ENCODE measurements at regions not wholly inside any gene's neighbourhood (a gene's known extent, or its start where the extent isn't known, plus 50 kb on each side); places are given as distances from the start of the nearest gene placed in this dataset.

- intact Hi-C loops (cut with DNase I, micrococcal nuclease), result no loop called here
- no peak for DNase-seq
- ATAC-seq, result no peak
Measured at GRCh38 chr12:118741194-118741593, 240.1 kb upstream of the SRRM4 start.

- intact Hi-C loops (cut with DNase I, micrococcal nuclease), result no loop called here
- no peak for ATAC-seq
- DNase-seq, result no peak
Measured at GRCh38 chr12:118742431-118742830, 238.9 kb upstream of the SRRM4 start.

GRCh38 chr12:118743896-118744700, 237.2 kb upstream of the SRRM4 start:
- DNase-seq, result no peak
- ATAC-seq, result peak; percentile 48
- intact Hi-C loops (cut with DNase I, micrococcal nuclease), result no loop called here

- intact Hi-C loops (cut with DNase I, micrococcal nuclease), result no loop called here
- DNase-seq (no peak), ATAC-seq (no peak)
Measured at GRCh38 chr12:118746176-118746575, 235.2 kb upstream of the SRRM4 start.

- no peak for DNase-seq
- intact Hi-C loops (cut with DNase I, micrococcal nuclease), result no loop called here
- ATAC-seq, result no peak
Measured at GRCh38 chr12:118746960-118747359, 234.4 kb upstream of the SRRM4 start.

GRCh38 chr12:118747771-118748170, 233.6 kb upstream of the SRRM4 start:
- ATAC-seq (no peak), DNase-seq (no peak)
- intact Hi-C loops (cut with DNase I, micrococcal nuclease), result no loop called here

- DNase-seq, result no peak
- intact Hi-C loops (cut with DNase I, micrococcal nuclease), result no loop called here
- peak; percentile 37 for ATAC-seq
Measured at GRCh38 chr12:118748478-118749380, 232.6 kb upstream of the SRRM4 start.

GRCh38 chr12:118749646-118750045, 231.7 kb upstream of the SRRM4 start:
- intact Hi-C loops (cut with DNase I, micrococcal nuclease), result no loop called here
- ATAC-seq (no peak), DNase-seq (no peak)

GRCh38 chr12:118750666-118751065, 230.7 kb upstream of the SRRM4 start:
- ATAC-seq (no peak), DNase-seq (no peak)
- intact Hi-C loops (cut with DNase I, micrococcal nuclease), result no loop called here

- intact Hi-C loops (cut with DNase I, micrococcal nuclease), result no loop called here
- ATAC-seq (no peak), DNase-seq (no peak)
Measured at GRCh38 chr12:118751355-118751754, 230.0 kb upstream of the SRRM4 start.

GRCh38 chr12:118760623-118761022, 220.7 kb upstream of the SRRM4 start:
- DNase-seq (no peak), ATAC-seq (no peak)
- intact Hi-C loops (cut with DNase I, micrococcal nuclease), result no loop called here

GRCh38 chr12:118763234-118763633, 218.1 kb upstream of the SRRM4 start:
- no peak for DNase-seq
- no peak for ATAC-seq
- intact Hi-C loops (cut with DNase I, micrococcal nuclease), result no loop called here

- DNase-seq, result no peak
- no peak for ATAC-seq
- intact Hi-C loops (cut with DNase I, micrococcal nuclease), result no loop called here
Measured at GRCh38 chr12:118773956-118774723, 207.2 kb upstream of the SRRM4 start.

GRCh38 chr12:118777504-118777903, 203.8 kb upstream of the SRRM4 start:
- DNase-seq, result no peak
- no peak for ATAC-seq
- intact Hi-C loops (cut with DNase I, micrococcal nuclease), result no loop called here

GRCh38 chr12:118778077-118778476, 203.3 kb upstream of the SRRM4 start:
- DNase-seq, result no peak
- intact Hi-C loops (cut with DNase I, micrococcal nuclease), result no loop called here
- no peak for ATAC-seq

GRCh38 chr12:118780939-118781338, 200.4 kb upstream of the SRRM4 start:
- DNase-seq, result no peak
- intact Hi-C loops (cut with DNase I, micrococcal nuclease), result no loop called here
- no peak for ATAC-seq

- intact Hi-C loops (cut with DNase I, micrococcal nuclease), result no loop called here
- no peak for ATAC-seq
- no peak for DNase-seq
Measured at GRCh38 chr12:118781692-118782091, 199.6 kb upstream of the SRRM4 start.

- intact Hi-C loops (cut with DNase I, micrococcal nuclease), result no loop called here
- no peak for DNase-seq
Measured at GRCh38 chr12:118783703-118784102, 197.6 kb upstream of the SRRM4 start.

GRCh38 chr12:118790578-118790977, 190.8 kb upstream of the SRRM4 start:
- no peak for ATAC-seq
- intact Hi-C loops (cut with DNase I, micrococcal nuclease), result no loop called here
- no peak for DNase-seq

More at GRCh38 chr12:118783703-118784102, 197.6 kb upstream of the SRRM4 start:
- ATAC-seq, result no peak
